ENCODE measurements at regions not wholly inside any gene's neighbourhood (a gene's known extent, or its start where the extent isn't known, plus 50 kb on each side); places are given as distances from the start of the nearest gene placed in this dataset.

DNA sequence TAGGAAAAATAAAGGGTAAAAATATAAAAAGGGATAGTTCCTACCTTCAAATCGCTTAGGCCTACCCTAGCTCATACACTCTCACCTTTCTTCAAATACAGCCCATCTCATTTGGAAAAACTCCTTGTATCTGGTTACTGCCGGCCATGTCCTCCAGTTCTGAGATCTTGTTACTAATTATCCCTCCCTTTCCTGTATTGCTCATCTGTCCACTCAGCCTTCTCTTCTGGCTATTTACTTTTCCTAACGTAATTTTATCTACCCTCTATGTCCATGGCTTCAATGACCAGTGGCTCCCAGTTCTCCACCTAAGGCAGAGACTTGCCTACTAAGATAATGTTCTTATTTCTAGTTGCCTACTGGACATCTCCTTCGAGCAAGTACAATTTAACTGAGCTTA lies 342.9 kb upstream of the ACVR2A start:
- no peak overlapping the region for H3K4me3 ChIP-seq (replicated peaks in 1 of 4; ENCODE audit: control extremely low read depth in 1 of 4, insufficient read depth in 1 of 4, low read depth in 3 of 4, low read length in 4 of 4)
- H3K27me3 ChIP-seq (ENCODE audit: control insufficient read depth, insufficient read depth, low read length), result no peaks in the 10 kb centered on the region
- no peak overlapping the region for H3K4me2 ChIP-seq (ENCODE audit: extremely low read depth, insufficient read depth, low read length)
- H3K4me1 ChIP-seq (ENCODE audit: control insufficient read depth, extremely low read depth, insufficient read depth, low read length), result no peaks in the 10 kb centered on the region
- no peak for DNase-seq (ENCODE audit: low read depth in 2 of 2)
- TF ChIP-seq, protein P1, sequence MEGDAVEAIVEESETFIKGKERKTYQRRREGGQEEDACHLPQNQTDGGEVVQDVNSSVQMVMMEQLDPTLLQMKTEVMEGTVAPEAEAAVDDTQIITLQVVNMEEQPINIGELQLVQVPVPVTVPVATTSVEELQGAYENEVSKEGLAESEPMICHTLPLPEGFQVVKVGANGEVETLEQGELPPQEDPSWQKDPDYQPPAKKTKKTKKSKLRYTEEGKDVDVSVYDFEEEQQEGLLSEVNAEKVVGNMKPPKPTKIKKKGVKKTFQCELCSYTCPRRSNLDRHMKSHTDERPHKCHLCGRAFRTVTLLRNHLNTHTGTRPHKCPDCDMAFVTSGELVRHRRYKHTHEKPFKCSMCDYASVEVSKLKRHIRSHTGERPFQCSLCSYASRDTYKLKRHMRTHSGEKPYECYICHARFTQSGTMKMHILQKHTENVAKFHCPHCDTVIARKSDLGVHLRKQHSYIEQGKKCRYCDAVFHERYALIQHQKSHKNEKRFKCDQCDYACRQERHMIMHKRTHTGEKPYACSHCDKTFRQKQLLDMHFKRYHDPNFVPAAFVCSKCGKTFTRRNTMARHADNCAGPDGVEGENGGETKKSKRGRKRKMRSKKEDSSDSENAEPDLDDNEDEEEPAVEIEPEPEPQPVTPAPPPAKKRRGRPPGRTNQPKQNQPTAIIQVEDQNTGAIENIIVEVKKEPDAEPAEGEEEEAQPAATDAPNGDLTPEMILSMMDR (conservative IDR thresholded peaks at IDR 0.05 in 1 of 2, IDR thresholded peaks at IDR 0.05 in 1 of 2; ENCODE audit: low read depth in 1 of 2, low read length in 2 of 2), result no peak
- TF ChIP-seq EZH2 (IDR thresholded peaks at IDR 0.05; ENCODE audit: low read length, missing control alignments), result no peak
- no peaks in the 10 kb centered on the region for H3K79me2 ChIP-seq (ENCODE audit: control insufficient read depth, insufficient read depth, low read length)
- no peaks in the 10 kb centered on the region for H3K36me3 ChIP-seq (ENCODE audit: control insufficient read depth, insufficient read depth, low read length)
- no peak overlapping the region for H3K9ac ChIP-seq (ENCODE audit: insufficient read depth, low read length)
- no peak overlapping the region for H3K27ac ChIP-seq (ENCODE audit: insufficient read depth, low read length)
- H3K9me3 ChIP-seq (ENCODE audit: control insufficient read depth, insufficient read depth, low read depth, low read length), result no peaks in the 10 kb centered on the region
- no peak overlapping the region for H2AFZ ChIP-seq (ENCODE audit: low read length)
- H4K20me1 ChIP-seq (ENCODE audit: control insufficient read depth, extremely low read depth, insufficient read depth, low read length), result no peaks in the 10 kb centered on the region

DNA sequence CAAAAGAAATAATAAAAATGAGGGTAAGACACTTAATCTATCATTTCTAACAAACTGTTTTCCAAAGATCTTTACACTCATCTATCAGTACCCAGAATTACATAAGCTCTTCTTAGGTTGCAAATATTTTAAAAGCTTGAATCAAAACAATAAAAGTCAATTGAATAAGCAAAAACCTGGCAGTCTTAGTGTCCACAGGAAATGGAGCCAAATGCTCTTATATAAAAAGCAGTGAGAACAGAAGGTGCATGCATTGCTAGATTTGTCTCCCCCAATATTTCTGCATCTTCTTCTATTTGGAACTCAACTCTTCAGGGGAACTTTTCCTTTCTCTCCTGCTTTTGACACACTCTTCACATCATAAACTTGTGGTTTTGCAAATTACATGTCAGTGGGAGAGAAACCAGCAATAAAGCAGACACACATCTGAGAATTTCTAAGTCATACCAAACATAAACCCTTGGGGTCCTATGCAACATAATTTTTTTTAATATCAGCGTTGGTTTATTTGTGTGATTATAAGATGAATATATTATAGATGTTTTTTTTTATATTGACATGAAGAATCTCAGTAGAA lies 343.9 kb upstream of the ACVR2A start:
- no peaks in the 10 kb centered on the region for H3K27me3 ChIP-seq (ENCODE audit: control insufficient read depth, insufficient read depth, low read length)

DNA sequence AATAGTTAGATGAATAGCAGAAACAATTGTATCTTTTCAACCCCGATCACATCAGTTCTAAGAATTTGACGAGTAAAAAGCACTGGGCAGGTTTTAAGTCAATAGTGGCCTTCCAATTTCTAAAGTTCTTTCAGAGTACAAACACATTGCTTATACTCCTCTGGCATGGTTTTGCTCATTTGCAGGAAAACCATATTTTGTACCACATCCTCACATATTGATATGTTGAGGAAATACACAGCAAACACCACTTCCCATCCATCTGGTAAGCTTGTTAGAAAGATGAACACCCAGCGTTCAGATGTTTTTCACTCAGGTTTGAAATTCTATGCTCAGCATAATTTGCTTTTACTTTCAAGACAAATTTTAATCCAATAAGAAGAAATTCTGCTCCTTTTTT lies 344.6 kb upstream of the ACVR2A start:
- no peak overlapping the region for H2AFZ ChIP-seq (ENCODE audit: low read length)
- H3K4me1 ChIP-seq (ENCODE audit: control insufficient read depth, extremely low read depth, insufficient read depth, low read length), result no peaks in the 10 kb centered on the region
- no peaks in the 10 kb centered on the region for H3K79me2 ChIP-seq (ENCODE audit: control insufficient read depth, insufficient read depth, low read length)
- no peak overlapping the region for H3K4me3 ChIP-seq (replicated peaks in 1 of 4; ENCODE audit: control extremely low read depth in 1 of 4, insufficient read depth in 1 of 4, low read depth in 3 of 4, low read length in 4 of 4)
- no peak overlapping the region for H3K9ac ChIP-seq (ENCODE audit: insufficient read depth, low read length)
- no peaks in the 10 kb centered on the region for H3K36me3 ChIP-seq (ENCODE audit: control insufficient read depth, insufficient read depth, low read length)
- no peak overlapping the region for H3K27ac ChIP-seq (ENCODE audit: insufficient read depth, low read length)
- TF ChIP-seq, protein P1 (conservative IDR thresholded peaks at IDR 0.05 in 1 of 2, IDR thresholded peaks at IDR 0.05 in 1 of 2; ENCODE audit: low read depth in 1 of 2, low read length in 2 of 2), result no peak
- no peak for TF ChIP-seq EZH2 (IDR thresholded peaks at IDR 0.05; ENCODE audit: low read length, missing control alignments)
- H4K20me1 ChIP-seq (ENCODE audit: control insufficient read depth, extremely low read depth, insufficient read depth, low read length), result no peaks in the 10 kb centered on the region
- no peaks in the 10 kb centered on the region for H3K9me3 ChIP-seq (ENCODE audit: control insufficient read depth, insufficient read depth, low read depth, low read length)
- H3K4me2 ChIP-seq (ENCODE audit: extremely low read depth, insufficient read depth, low read length), result no peak overlapping the region
- no peaks in the 10 kb centered on the region for H3K27me3 ChIP-seq (ENCODE audit: control insufficient read depth, insufficient read depth, low read length)
- DNase-seq (ENCODE audit: low read depth in 2 of 2), result no peak

More for the DNA sequence above, 343.9 kb upstream of the ACVR2A start:
- H3K4me1 ChIP-seq (ENCODE audit: control insufficient read depth, extremely low read depth, insufficient read depth, low read length), result no peaks in the 10 kb centered on the region
- no peak overlapping the region for H2AFZ ChIP-seq (ENCODE audit: low read length)
- no peaks in the 10 kb centered on the region for H3K36me3 ChIP-seq (ENCODE audit: control insufficient read depth, insufficient read depth, low read length)
- no peak for TF ChIP-seq EZH2 (IDR thresholded peaks at IDR 0.05; ENCODE audit: low read length, missing control alignments)
- TF ChIP-seq, protein P1 (conservative IDR thresholded peaks at IDR 0.05 in 1 of 2, IDR thresholded peaks at IDR 0.05 in 1 of 2; ENCODE audit: low read depth in 1 of 2, low read length in 2 of 2), result no peak
- H3K4me3 ChIP-seq (replicated peaks in 1 of 4; ENCODE audit: control extremely low read depth in 1 of 4, insufficient read depth in 1 of 4, low read depth in 3 of 4, low read length in 4 of 4), result no peak overlapping the region
- H3K9me3 ChIP-seq (ENCODE audit: control insufficient read depth, insufficient read depth, low read depth, low read length), result no peaks in the 10 kb centered on the region
- no peaks in the 10 kb centered on the region for H4K20me1 ChIP-seq (ENCODE audit: control insufficient read depth, extremely low read depth, insufficient read depth, low read length)
- no peak overlapping the region for H3K4me2 ChIP-seq (ENCODE audit: extremely low read depth, insufficient read depth, low read length)
- H3K79me2 ChIP-seq (ENCODE audit: control insufficient read depth, insufficient read depth, low read length), result no peaks in the 10 kb centered on the region
- H3K27ac ChIP-seq (ENCODE audit: insufficient read depth, low read length), result no peak overlapping the region
- DNase-seq (ENCODE audit: low read depth in 2 of 2), result no peak
- H3K9ac ChIP-seq (ENCODE audit: insufficient read depth, low read length), result no peak overlapping the region

Measured in fibroblast of lung (primary cell).